Non-pigmented ciliary epithelial cell (primary cell): ENCODE measurements at regions not wholly inside any gene's neighbourhood (a gene's known extent, or its start where the extent isn't known, plus 50 kb on each side); places are given as distances from the start of the nearest gene placed in this dataset.

Experiments used
- DNase-seq: peaks from one replicate; pipeline ENCODE4 v3.0.0-alpha.2; 2010; ENCODE audit warnings: low read depth

DNA sequence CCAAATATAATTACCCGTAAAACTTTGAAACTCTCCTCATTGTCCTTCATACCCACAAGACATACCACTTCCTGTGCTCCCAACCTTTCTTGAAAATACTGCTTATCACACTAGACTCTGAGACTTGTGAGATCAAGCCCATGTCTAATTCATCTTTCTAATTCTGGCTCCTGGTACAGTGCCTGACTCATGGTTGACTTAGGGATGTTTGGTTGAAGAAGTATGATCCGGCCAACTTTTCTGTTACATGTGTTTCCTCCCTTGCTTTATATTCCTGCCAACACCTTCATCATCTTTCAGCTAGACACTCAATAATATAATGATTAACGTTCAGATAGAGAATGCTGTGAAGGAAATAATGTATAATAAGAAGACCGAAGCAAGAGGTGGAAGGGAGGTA lies 58.2 kb downstream of the MEX3B start:
- DNase-seq, result no peak

DNA sequence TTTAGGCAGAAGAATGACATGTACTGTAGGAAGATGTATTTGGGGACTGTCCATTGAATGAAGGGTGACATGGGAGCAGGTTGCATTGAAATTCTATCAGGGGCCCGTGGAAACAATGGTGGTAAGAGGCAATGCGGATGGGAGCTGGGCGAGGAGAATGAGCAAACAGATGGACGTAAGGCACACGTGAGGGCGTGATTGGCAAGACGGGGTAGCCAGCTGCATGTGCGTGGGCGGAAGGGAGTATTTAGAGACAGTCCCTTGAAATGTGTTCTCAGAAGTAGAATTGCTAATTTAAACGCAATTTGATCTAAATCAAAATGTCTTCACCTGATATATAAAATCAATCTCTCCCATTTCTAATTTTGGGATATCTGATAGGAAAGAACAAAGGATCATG lies 62.3 kb downstream of the MEX3B start:
- no peak for DNase-seq

DNA sequence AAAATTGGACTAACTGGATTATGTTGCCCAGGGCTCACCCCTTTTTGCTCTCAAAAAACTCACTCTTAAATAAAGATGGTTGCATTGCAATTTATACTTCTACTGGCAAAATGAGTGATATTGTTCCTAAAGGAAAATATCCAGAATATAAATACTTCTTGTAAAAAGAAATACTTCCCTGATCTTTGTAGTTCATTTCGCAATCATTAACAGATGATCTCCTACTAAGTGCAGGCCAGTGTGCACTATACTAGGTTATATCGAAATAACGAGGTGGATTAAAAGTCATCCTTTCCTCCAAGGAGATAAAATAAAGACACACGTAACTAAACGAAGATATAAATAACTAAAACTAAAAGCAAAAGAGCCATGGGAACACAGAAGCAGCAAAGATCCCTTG lies 63.0 kb downstream of the MEX3B start:
- no peak for DNase-seq

DNA sequence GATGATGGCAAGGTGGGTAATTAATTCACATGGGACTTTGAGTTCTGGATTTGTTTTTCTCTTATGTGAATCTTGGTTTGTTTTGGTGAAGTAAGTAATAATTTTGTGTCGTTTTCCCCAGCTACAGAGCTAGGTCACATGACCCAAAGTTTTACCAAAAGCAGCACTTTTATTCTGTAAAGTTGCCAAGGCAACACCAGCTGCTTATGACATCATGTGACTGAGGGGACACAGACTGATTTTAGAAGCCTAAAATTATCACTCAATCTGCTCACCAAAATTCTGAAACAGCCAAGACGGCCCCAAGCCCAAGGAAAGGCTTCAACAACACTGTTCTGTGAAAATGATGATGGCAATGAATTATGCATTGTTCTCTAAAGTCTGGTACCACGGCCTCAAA lies 63.9 kb downstream of the MEX3B start:
- DNase-seq, result no peak

DNA sequence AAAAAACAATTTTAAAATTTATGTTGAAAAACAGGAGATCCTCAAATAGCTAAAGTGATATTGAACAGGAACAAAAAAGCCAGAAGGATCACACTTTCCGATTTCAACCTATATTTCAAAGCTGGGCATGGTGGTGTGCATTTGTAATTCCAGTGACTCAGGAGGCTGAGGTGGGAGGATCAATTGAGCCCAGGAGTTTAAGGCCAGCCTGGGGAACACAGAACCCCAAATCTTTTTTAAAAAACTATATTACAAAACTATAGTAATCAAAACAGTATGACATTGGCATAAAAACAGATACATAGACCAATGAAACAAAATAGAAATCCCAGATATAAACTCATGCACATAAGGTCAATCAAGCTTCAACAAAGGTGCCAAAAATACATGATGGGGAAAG lies 68.4 kb downstream of the MEX3B start:
- no peak for DNase-seq

DNA sequence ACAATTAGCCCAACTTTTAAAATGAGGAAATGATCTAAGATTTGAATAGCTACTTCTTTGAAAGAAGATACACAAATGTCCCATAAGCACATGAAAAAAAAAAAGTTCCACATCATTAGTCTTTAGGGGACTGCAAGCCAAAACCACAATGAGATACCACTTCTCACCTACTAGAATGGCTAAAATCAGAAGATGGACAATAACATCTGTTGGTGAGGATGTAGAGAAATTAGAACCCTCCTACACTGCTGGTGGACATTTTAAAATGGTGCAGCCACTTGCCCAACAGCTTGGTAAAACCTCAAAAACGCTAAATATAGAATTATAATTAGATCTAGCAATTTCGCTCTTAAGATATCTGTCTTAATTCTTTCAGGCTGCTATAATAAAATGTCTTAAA lies 77.1 kb downstream of the MEX3B start:
- no peak for DNase-seq

DNA sequence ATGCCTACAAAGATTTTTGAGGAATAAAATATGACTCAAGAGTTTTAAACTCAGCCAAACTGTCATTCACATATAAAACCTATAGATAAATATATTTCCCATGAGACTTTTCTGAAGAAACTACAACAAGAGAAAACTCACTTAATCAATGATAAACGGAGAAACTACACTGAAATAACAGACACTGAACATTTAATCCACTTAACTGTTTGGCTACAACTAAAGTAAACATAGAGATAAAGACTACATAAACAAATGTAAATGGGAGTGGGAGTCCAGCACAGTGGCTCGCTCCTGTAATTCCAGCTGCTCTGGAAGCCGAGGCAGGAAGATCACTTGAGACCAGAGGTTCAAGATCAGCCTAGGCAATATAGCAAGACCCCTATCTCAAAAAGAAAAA lies 79.2 kb downstream of the MEX3B start:
- DNase-seq, result no peak

DNA sequence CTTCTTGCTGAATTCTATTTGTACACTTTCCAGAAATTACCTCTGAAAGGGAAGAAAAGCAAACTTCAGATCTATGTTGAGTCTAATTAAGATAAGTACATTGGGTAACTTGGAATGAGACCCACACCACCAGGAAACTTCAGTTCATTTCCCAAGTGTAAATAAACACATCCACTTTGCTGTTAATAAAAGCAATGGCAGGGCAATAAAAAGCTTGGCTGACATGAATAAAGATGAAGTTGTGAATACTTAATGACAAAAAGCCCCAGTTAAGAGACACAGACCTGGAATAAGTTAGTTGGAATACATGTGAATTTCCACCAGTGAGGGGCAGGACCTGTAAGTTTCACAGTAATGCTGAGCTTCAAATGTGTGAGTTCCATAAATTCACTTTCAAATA lies 83.3 kb downstream of the MEX3B start:
- DNase-seq, result no peak

DNA sequence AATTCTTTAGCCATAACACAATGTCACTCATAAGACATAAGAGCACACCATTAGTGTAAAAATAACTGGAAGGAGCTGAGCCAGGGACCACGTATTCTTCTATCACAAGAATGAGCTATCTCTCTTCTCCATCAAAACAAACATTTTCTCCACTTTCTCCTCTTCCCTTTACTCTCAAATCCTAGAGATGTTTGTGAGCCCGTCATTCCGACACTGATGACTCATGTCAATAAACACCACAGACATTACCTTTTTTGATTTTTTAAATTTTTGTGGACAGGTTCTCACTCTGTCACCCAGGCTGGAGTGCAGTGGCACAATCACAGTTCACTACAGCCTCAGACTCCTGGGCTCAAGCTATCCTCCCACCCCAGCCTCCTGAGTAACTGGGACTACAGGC lies 86.6 kb downstream of the MEX3B start:
- no peak for DNase-seq

DNA sequence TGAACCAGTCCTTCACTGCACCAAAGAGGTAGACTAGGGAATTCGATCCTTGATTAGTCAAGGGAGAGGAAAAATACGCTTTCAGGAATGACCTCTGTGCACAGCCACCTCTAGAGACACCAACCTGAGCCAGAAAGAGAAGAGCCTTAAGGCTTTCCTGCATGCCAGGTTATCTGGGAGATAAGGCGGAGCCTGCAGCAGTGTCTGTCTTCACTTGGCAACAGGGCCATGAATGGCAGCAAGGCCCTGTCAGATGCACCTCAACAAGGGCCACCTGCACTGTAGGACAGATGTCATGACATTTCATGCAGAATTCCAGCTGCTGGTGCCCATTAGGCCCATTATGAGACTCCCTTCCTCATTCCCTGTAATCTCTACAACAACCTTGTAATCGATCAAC lies 88.1 kb downstream of the MEX3B start:
- no peak for DNase-seq

DNA sequence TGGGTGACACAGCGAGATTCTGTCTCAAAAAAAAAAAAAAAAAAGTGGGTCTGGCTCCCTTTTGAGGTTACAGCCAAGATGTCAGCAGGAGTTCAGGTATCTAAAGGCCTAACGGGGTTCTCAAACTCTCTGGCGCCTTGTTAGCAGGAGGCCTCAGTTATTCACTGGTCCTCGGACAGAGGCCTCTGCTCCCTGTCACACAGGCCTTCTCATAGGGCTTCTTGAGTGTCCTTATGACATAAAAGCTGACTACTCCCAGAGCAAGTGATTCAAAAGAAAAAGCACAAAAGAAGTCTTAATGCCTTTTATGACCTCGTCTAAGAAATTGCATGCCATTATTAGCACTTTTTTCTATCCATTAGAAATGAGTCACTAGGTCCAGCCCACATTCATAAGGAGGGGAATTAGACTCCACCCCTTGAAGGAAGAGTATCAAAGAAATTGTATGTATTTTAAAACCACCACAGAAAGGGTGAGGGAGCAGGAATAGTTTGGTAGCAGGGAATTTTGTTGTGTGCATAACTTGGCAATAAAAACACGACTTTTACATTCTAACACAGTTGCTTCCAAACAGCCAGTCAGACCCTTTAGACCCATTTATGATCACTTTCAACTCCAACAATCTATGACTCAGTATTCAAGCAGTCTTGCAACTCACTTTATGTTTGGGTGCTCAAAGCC lies 90.3 kb downstream of the MEX3B start:
- DNase-seq, result no peak

DNA sequence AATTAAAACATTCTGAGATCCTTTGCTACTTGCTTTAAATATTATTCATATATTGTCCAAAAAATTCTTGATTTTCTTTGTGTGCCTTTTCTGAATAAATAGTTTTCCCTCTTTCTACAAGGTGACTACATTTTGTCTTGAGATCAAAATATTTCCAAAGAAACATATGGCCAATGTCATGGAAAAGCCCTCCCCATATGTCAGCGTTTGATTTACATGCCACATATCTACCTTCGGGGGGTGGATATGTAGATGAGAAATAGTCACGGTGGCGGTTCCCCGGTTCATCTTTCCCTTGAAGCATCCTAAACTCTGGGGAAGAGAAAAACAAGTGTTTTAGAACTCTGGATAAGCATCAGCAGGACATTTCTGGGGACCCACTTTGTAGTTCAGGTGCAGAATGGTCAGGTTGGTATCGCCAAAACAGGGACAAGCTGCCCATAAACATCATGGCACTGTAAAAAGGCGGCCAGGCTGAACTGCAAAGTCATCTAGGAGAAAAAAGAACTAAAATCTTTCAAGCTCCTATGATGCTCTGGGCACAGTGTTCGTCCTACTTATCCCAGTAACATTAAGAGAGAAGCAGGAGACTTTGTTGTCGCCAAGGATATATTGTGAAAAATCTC lies 91.5 kb downstream of the MEX3B start:
- no peak for DNase-seq

DNA sequence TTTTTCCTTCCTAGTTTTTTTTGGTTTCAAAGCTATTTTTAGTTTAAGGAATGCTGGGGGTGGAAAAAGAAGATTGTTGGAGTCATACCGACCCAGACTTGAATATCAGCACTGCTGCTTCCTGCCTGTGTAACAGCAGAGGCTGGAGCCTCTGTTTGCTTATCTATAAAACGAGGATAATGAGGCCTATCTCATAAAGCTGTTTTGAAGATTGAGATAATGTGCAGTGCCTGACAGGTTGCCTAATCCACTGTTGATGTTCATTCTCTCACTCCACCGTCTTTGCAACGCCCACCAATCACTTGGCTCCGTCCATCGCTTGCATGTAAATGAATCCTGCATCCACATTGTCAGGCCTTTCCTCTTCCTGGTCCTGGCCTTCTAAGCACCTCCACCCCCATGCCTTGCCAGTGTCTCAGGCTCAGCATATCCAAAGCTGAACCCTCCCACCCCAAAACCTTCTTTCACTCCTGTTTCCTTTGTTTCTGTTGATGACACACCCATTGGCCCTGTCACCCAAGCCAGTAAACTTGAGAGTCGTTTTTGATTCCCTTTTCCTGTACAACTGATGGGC lies 94.9 kb downstream of the MEX3B start:
- DNase-seq, result no peak

DNA sequence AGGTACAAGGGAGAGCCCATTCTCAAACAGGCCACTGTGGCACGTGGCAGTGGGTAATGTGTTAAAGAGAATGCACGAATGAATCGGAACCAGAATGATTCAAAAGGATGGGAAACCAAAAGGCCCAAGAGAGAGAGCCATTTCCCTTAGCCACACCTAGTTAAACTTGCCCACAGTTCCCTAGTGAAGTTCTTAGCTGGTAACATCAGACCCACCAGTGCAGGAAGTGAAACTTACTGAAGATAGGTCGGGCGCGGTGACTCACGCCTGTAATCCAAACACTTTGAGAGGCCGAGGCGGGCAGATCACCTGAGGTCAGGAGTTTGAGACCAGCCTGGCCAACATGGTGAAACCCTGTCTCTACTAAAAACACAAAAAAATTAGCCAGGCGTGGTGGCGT lies 97.1 kb downstream of the MEX3B start:
- no peak for DNase-seq

DNA sequence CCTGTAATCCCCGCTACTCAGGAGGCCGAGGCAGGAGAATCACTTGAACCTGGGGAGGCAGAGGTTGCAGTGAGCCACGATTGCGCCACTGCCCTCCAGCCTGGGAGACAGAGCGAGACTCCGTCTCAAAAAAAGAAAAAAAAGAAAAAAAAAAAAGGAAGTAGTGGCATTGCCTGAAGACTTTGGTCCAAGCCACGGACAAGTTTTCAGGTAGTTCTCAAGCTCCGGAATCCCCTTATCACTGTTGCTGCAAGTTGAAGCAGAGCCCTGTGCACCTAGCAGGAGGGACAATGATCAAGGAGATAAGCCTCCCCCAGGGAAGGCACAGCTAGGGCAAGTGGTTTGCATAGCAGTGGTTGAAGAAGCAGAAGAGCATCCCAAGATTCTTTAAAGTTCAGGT lies 97.6 kb downstream of the MEX3B start:
- no peak for DNase-seq

DNA sequence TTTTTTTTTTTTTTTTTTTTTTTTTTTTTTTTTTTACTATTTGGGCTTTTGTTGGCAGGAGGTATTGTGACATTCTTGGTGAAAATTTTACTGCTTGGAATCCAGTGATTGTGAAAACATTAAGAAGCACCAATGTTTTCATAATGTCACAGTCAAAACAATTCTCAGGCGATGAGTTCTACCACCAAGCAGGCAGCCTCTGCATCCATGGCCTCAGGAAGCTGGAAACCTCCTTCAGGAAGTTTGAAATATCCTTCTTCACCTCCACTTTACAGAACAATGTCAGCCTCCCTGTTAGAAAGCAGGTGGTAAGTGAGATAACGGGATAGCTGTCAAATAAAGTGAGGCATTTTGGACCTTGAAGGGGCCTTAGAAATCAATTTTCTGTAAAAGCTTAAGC lies 98.3 kb downstream of the MEX3B start:
- no peak for DNase-seq

DNA sequence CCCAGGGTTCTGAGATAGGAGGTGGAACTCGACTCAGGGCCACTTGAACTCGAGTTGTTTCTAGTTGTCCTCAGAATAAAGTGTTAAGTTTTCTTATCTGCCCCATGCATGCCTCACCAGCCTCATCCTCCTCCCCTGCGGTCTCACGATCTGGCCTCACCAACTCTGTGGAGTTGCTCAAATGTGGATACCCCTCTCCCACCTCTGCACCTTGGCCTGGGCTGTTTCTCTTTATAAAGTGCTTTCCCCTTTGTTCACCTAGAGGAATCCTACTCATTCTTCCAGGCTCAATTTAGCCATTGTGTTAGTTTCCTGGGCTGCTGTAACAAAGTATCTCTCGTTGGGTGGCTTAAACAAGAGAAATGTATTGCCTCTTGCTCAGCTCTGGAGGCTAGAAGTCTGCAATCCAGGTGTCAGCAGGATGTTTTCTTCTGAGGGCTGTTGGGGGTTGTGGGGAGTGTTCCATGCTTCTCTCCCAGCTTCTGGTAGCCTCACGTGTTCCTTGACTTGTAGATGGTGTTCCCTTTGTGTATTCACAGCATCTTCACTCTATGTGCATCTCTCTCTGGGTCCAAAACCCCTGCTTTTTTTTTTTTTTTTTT lies 100.7 kb downstream of the MEX3B start:
- no peak for DNase-seq

DNA sequence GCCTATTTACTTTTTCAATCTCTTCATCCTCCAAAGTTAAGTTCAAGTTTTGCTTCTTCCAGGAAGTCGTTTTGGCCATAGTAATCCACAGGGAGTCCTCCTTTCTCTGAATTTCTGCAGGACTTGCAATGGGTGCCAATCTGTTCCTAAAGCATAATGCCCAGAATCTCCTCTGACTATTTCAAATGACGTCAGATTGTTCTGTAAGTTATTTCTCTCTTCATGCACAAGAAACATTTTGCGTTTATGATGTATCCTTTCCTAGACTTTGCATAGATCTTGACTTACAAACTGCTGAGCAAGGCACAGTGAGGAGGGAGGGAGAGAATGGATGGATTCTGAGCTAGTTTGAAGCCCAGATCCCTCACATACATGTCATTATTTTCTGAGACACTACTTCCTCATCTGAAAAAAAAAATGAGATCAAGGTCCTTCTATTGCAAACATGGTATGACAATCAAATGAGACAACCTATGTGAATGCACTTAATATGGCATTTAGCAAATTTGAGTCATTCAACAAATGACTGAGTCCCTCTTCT lies 103.1 kb downstream of the MEX3B start:
- DNase-seq, result no peak

DNA sequence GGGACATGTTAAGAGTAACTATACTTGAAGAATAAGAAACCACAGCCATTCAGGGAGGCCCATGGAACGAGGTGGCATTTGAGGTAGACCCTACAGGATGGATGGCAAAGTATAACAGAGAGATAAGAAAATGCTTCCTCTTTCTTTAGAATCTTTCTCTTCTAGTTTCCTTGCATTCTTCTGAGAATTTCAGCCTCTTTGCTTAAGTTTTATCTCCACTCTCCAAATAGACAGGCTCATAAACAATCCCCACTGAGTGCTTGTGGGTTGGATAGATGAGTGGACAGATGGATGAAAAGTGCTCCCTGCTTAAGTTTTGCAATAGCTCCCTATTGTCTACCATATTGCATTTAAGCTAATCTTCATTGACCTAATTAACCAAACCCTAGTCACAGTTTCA lies 103.7 kb downstream of the MEX3B start:
- DNase-seq, result no peak

DNA sequence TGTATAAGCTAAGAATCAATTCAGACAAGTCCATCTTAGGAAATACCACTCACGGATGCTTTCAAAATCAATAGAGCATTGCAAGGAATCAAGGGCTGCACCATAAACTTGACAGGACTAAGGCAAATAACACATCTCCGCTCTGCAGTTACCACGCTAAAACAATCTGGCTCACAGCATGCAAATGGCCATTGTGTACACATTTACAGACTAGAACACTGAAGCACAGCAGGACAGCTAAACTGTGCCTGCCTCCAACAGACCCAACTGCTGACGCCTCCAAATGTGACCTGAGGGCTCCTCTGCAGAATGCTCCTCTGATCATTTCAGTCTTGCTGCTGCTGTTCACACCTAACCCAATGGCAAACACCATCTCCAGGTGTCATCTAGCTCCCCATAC lies 104.3 kb downstream of the MEX3B start:
- DNase-seq, result no peak

DNA sequence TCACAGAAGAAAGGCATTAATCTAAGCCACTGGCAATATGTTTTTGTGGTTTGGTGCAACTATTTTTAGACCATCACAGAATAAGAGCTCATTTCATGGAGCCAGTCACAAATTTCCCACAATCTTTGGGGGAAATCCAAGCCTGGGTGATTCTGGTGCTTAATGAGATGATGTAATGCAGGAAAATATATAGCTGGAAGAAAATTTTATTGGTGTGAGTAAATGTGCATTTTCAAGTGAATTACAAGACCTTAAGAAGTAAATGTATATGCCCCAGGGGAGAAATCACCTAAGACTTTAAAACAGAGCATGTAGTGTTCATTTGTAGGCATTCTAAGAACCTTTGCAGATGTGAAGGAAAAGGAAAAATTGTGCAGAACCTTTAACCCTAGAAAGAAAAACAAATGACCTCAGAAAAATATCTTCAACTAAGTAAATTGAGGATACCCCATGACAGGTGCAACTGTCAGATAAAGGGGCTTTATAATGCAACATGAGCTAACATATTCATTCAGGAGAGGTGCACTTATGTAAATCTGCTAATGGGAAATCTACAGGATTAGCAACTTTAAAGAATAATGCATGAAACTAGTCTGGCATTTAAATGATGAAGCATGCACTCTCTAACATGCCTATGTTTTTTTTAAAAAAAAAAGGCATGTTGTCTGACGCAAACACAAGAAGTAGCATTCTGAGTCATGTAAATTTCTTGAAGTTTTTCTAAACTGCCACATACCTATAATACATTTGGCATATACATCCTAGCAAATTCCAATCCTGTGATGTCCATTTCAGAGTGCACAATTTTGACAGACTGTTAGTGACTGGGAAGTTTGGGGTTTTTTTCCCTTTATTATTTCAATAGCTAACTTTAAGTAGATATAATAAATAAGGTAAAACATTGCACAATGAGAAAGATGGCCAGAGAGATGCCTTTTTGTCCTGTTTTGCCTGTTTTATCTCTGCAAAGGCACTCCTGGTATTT lies 105.1 kb downstream of the MEX3B start:
- no peak for DNase-seq
